Adrenal gland (tissue), 9 donors: ENCODE measurements at regions not wholly inside any gene's neighbourhood (a gene's known extent, or its start where the extent isn't known, plus 50 kb on each side); places are given as distances from the start of the nearest gene placed in this dataset.

Experiments used
- DNase-seq, 7 donors: peaks; one replicate each; pipeline ENCODE4 v3.0.0-alpha.2; 2019 to 2020
- H3K27ac ChIP-seq, 5 donors: fragments of 200-600 bp; sonication (generic) in 4 of 5; 1 replicate in 3 of 5; 2 replicates in 2 of 5; pipeline versions ENCODE4 v1.5.1 to v1.8.0; 2016 to 2020; ENCODE audit warnings: mild to moderate bottlenecking in 1 of 5
- H3K27me3 ChIP-seq: fragments of 200-600 bp; 2 replicates; pipeline ENCODE4 v1.8.0; 2021
- H3K36me3 ChIP-seq, 2 donors: fragments of 200-600 bp; replicated peaks in 1 of 2; 1 replicate in 1 of 2; 2 replicates in 1 of 2; pipeline versions ENCODE4 v1.5.1 to v1.8.0; 2018 to 2022
- H3K4me1 ChIP-seq, 2 donors: fragments of 200-600 bp; replicated peaks in 1 of 2; 1 replicate in 1 of 2; 2 replicates in 1 of 2; pipeline versions ENCODE4 v1.5.1 to v1.8.0; 2018 to 2021
- H3K4me3 ChIP-seq, 4 donors: fragments of 200-600 bp; sonication (generic) in 3 of 4; one replicate each; pipeline ENCODE4 v1.5.1; 2016 to 2018
- H3K9me3 ChIP-seq, 3 donors: fragments of 200-600 bp; sonication (generic) in 1 of 3; replicated peaks in 1 of 3; 1 replicate in 2 of 3; 2 replicates in 1 of 3; pipeline versions ENCODE4 v1.5.1 to v1.8.0; 2016 to 2021
- CTCF ChIP-seq, 6 experiments: fragments of 450-650 bp in 4 of 6; fragments of 200-600 bp in 2 of 6; sonication (generic) in 1 of 6; IDR thresholded peaks; 1 replicate in 5 of 6; 2 replicates in 1 of 6; pipeline versions ENCODE4 v1.5.1 to v1.8.0; 2016 to 2021; ENCODE audit warnings: antibody characterized with exemption in 6 of 6, mild to moderate bottlenecking in 2 of 6, moderate library complexity in 1 of 6
- POLR2A ChIP-seq, 2 donors: fragments of 450-650 bp; IDR thresholded peaks; one replicate each; pipeline ENCODE4 v1.6.1; 2017; ENCODE audit warnings: antibody characterized with exemption in 2 of 2, mild to moderate bottlenecking in 2 of 2, moderate library complexity in 1 of 2
- WGBS, 4 donors: extraction: QIAGEN DNeasy Blood & Tissue Kit in 2 of 4; methylation state at CpG; one replicate each; pipeline versions ENCODE4 v1.1.5 to v1.1.7; 2013 to 2017; 5-methylcytosine and 5-hydroxymethylcytosine counted together
- intact Hi-C, 2 donors: fragments of 100-400 bp; cut with DNase I; formaldehyde crosslinking; loops; one replicate each; pipeline versions ENCODE4 v1.14.1 to v1.15.0; 2022 to 2023
- donor health status: healthy with polysubstance abuse.
- donor health status: Bipolar disorder and iron deficiency.
- donor health status: DM: yes; HTN: yes; CAD: no.
- donor health status: DM: no; HTN: no; CAD: no.
- donor health status: DM: no; HTN: no; CAD: no.

GRCh38 chr6:165045631-165046030, 263.8 kb downstream of the C6orf118 start:
- no peaks in the 10 kb centered on the region for H3K36me3 ChIP-seq
- WGBS, 4 donors, result 39 to 70% (median 43%) methylated on average over 2 of the region's 2 CpGs
- DNase-seq, result no peak
- no peaks in the 10 kb centered on the region for H3K9me3 ChIP-seq
- no peak overlapping the region for H3K27ac ChIP-seq
- intact Hi-C loops, result no loop called here
- H3K4me3 ChIP-seq, result no peak overlapping the region
- H3K27me3 ChIP-seq, result no peaks in the 10 kb centered on the region
- no peaks in the 10 kb centered on the region for H3K4me1 ChIP-seq
- TF ChIP-seq POLR2A (IDR thresholded peaks at IDR 0.05), result no peak
- TF ChIP-seq CTCF (IDR thresholded peaks at IDR 0.05), result no peak

- 85 to 100% (median 89%) methylated on average over 2 of the region's 2 CpGs for WGBS, 4 donors
- Histone ChIP-seq H3K4me3 (no peak overlapping the region), H3K36me3 (no peaks in the 10 kb centered on the region), H3K4me1 (no peaks in the 10 kb centered on the region), H3K27me3 (no peaks in the 10 kb centered on the region), H3K9me3 (no peaks in the 10 kb centered on the region), H3K27ac (no peak overlapping the region)
- no peak for DNase-seq
- intact Hi-C loops, result no loop called here
- no peak for TF ChIP-seq POLR2A (IDR thresholded peaks at IDR 0.05)
- no peak for TF ChIP-seq CTCF (IDR thresholded peaks at IDR 0.05)
These were observed 266.5 kb downstream of the C6orf118 start for GRCh38 chr6:165042912-165043311.

GRCh38 chr6:165040440-165040839, 269.0 kb downstream of the C6orf118 start:
- DNase-seq, result no peak
- no peak overlapping the region for H3K4me3 ChIP-seq
- no peaks in the 10 kb centered on the region for H3K36me3 ChIP-seq
- no peak for TF ChIP-seq CTCF (IDR thresholded peaks at IDR 0.05)
- H3K9me3 ChIP-seq, result no peaks in the 10 kb centered on the region
- H3K27me3 ChIP-seq, result no peaks in the 10 kb centered on the region
- no peak overlapping the region for H3K27ac ChIP-seq
- no peaks in the 10 kb centered on the region for H3K4me1 ChIP-seq
- WGBS, 4 donors, result 52 to 81% (median 68%) methylated on average over 1 of the region's 1 CpG
- intact Hi-C loops, result no loop called here

- Histone ChIP-seq H3K9me3 (no peaks in the 10 kb centered on the region), H3K27me3 (no peaks in the 10 kb centered on the region), H3K4me1 (no peaks in the 10 kb centered on the region), H3K4me3 (no peak overlapping the region), H3K36me3 (no peaks in the 10 kb centered on the region), H3K27ac (no peak overlapping the region)
- TF ChIP-seq CTCF (IDR thresholded peaks at IDR 0.05) (no peak), POLR2A (IDR thresholded peaks at IDR 0.05) (no peak)
- no peak for DNase-seq
- 55 to 61% (median 58%) methylated on average over 4 of the region's 4 CpGs for WGBS, 4 donors
- intact Hi-C loops, result no loop called here
These were observed 275.1 kb downstream of the C6orf118 start for GRCh38 chr6:165034271-165034741.
